ENCODE measurements at regions not wholly inside any gene's neighbourhood (a gene's known extent, or its start where the extent isn't known, plus 50 kb on each side); places are given as distances from the start of the nearest gene placed in this dataset.

DNA sequence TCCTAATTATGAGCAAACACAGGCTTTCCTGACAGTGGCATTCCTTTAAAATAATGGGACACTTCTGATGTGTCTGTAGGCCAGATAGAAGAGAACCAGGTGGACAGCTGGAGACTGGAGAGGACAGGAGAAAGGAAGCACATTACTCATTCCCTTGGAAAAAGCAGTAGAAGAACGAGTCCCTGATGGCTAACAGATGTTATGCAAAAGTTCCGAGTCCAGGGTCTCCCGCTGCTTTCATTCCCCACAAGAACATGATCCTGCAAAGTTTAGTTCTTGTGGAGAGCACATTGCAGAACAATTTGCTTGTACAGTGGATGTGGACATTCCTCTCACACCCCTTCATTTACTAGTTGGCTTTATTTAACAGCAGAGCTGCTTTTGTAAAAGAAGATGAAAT is 137.6 kb downstream of the GPAM start:
- FAIRE-seq (no peak), DNase-seq (ENCODE audit: low read depth in 1 of 2, low spot score in 2 of 2) (no peak)
- no peak overlapping the region for H2AK5ac ChIP-seq (ENCODE audit: low read depth, low read length)
- POLR2A ChIA-PET (ENCODE audit: partially characterized antibody): no interaction called here
- no peaks in the 10 kb centered on the region for H3K79me2 ChIP-seq (ENCODE audit: control insufficient read depth in 1 of 2, insufficient read depth in 2 of 2, low read length in 2 of 2)
- no peak overlapping the region; the same call in 1 of the 2 replicates for H3K18ac ChIP-seq (ENCODE audit: extremely low read depth, low read length)
- H4K8ac ChIP-seq (ENCODE audit: extremely low read depth, insufficient read depth, low read length): no peak overlapping the region
- H3K4ac ChIP-seq (replicated peaks; ENCODE audit: insufficient read length, low read depth, low read length): no peak overlapping the region
- WGBS, 2 experiments (ENCODE audit: extremely low coverage in 1 of 2, insufficient coverage in 1 of 2, insufficient read length in 1 of 2, insufficient replicate concordance in 2 of 2, low coverage in 1 of 2, low lambda C conversion rate in 2 of 2, missing lambda C conversion rate in 1 of 2): 87% methylated on average over 3 of the region's 3 CpGs; no CpG with 5 or more reads in 1 of the 2 experiments
- H2BK12ac ChIP-seq (ENCODE audit: low read depth, low read length): no peak overlapping the region
- no peak overlapping the region for H3K4me2 ChIP-seq (ENCODE audit: insufficient read depth in 1 of 2, low read depth in 2 of 2, low read length in 2 of 2)
- no peak overlapping the region for H2BK20ac ChIP-seq (ENCODE audit: low read length)
- H3K4me1 ChIP-seq (replicated peaks in 1 of 4; ENCODE audit: control insufficient read depth in 3 of 4, insufficient read depth in 4 of 4, low read length in 3 of 4): no peaks in the 10 kb centered on the region
- H3K9me3 ChIP-seq (ENCODE audit: insufficient read depth in 2 of 2, low read depth in 1 of 2, low read length in 1 of 2): no peaks in the 10 kb centered on the region
- H3K14ac ChIP-seq (ENCODE audit: insufficient read length): no peak overlapping the region
- CTCF ChIA-PET (ENCODE audit: partially characterized antibody): interaction anchor here (1.6 kb wide), 1 partner anchor 69 kb away, joined by 4 read pairs; no protein-coding TSS in a partner anchor
- no peak overlapping the region for H3K4me3 ChIP-seq (ENCODE audit: extremely low read depth in 1 of 4, insufficient read depth in 2 of 4, low read depth in 3 of 4, low read length in 4 of 4)
- no peak overlapping the region for H2BK5ac ChIP-seq (ENCODE audit: low read depth, low read length)
- no peak overlapping the region for H2BK15ac ChIP-seq (ENCODE audit: low read length)
- H3K56ac ChIP-seq (replicated peaks; ENCODE audit: insufficient read length, low read depth, low read length): no peak overlapping the region
- no peak overlapping the region for H4K5ac ChIP-seq (ENCODE audit: insufficient read length, low read depth, low read length)
- H2BK120ac ChIP-seq (replicated peaks; ENCODE audit: low read depth, low read length): no peak overlapping the region
- no peaks in the 10 kb centered on the region for H3K79me1 ChIP-seq (ENCODE audit: low read depth, low read length)
- no peaks in the 10 kb centered on the region for H3K23me2 ChIP-seq (ENCODE audit: low read depth, low read length)
- no peaks in the 10 kb centered on the region for H3K27me3 ChIP-seq (replicated peaks in 1 of 4; ENCODE audit: control insufficient read depth in 3 of 4, extremely low read depth in 1 of 4, insufficient read depth in 3 of 4, low read length in 3 of 4)
- no peak overlapping the region for H3K27ac ChIP-seq (ENCODE audit: low read depth, low read length)
- H3K36me3 ChIP-seq (ENCODE audit: control insufficient read depth in 2 of 4, insufficient read depth in 4 of 4, low read length in 3 of 4): no peaks in the 10 kb centered on the region
- no peak overlapping the region for H3K23ac ChIP-seq (ENCODE audit: insufficient read length)
- H4K91ac ChIP-seq (replicated peaks; ENCODE audit: insufficient read length, low read length): no peak overlapping the region
- H3K9ac ChIP-seq (replicated peaks in 1 of 4; ENCODE audit: extremely low read depth in 1 of 4, low read depth in 3 of 4, low read length in 3 of 4): no peak overlapping the region
- peaks cover 0 to 1% of the 10 kb centered on the region in 2 experiments for H4K20me1 ChIP-seq (replicated peaks in 1 of 2; ENCODE audit: control insufficient read depth in 1 of 2, insufficient read depth in 2 of 2, low read length in 2 of 2)
- no peak overlapping the region for H2AFZ ChIP-seq (ENCODE audit: low read length)
- TF ChIP-seq NANOG (IDR thresholded peaks at IDR 0.05; ENCODE audit: insufficient read depth, low read depth, low read length, poor library complexity, severe bottlenecking): no peak
- TF ChIP-seq KDM5A (IDR thresholded peaks at IDR 0.05; ENCODE audit: low read length): no peak
- TF ChIP-seq KDM4A (IDR thresholded peaks at IDR 0.05; ENCODE audit: low read depth, low read length, severe bottlenecking): no peak
- TF ChIP-seq ASH2L (IDR thresholded peaks at IDR 0.05; ENCODE audit: low read length): no peak
- TF ChIP-seq SIRT6 (IDR thresholded peaks at IDR 0.05; ENCODE audit: low read length): no peak
- no peak for TF ChIP-seq MAX (IDR thresholded peaks at IDR 0.05)
- no peak for TF ChIP-seq SAP30 (IDR thresholded peaks at IDR 0.05; ENCODE audit: insufficient read depth, insufficient replicate concordance, low read length)
- TF ChIP-seq GABPA (IDR thresholded peaks at IDR 0.05; ENCODE audit: borderline replicate concordance, insufficient read depth, low read length): no peak
- no peak for TF ChIP-seq MAFK (IDR thresholded peaks at IDR 0.05; ENCODE audit: low read depth, low read length)
- TF ChIP-seq TCF12 (IDR thresholded peaks at IDR 0.05; ENCODE audit: low read depth, low read length): no peak
- no peak for TF ChIP-seq POU5F1 (IDR thresholded peaks at IDR 0.05; ENCODE audit: low read depth, low read length)
- TF ChIP-seq CBX8 (IDR thresholded peaks at IDR 0.05; ENCODE audit: borderline replicate concordance, low read depth, low read length): no peak
- no peak for TF ChIP-seq BCL11A (IDR thresholded peaks at IDR 0.05; ENCODE audit: low read depth in 2 of 2, low read length in 2 of 2)

Measured in H1 (cell line).